Endothelial cell of umbilical vein (primary cell): ENCODE measurements at regions not wholly inside any gene's neighbourhood (a gene's known extent, or its start where the extent isn't known, plus 50 kb on each side); places are given as distances from the start of the nearest gene placed in this dataset.

Experiments used
- CTCF ChIP-seq, 2 donors: IDR thresholded peaks; 1 replicate in 1 of 2; 2 replicates in 1 of 2; pipeline ENCODE4 v1.5.1; 2011; ENCODE audit warnings: low read length in 2 of 2, mild to moderate bottlenecking in 2 of 2, moderate library complexity in 2 of 2, control low read depth in 1 of 2, inconsistent platforms in 1 of 2, low read depth in 1 of 2; ENCODE audit not compliant: insufficient read depth in 1 of 2; ENCODE audit errors: extremely low read depth in 1 of 2
- EZH2 ChIP-seq: IDR thresholded peaks from 2 replicates; pipeline ENCODE4 v1.6.1; 2012; ENCODE audit warnings: borderline replicate concordance, low read depth, mild to moderate bottlenecking, moderate library complexity, low read length, inconsistent platforms; ENCODE audit not compliant: severe bottlenecking
- MYC ChIP-seq: IDR thresholded peaks from one replicate; pipeline ENCODE4 v1.6.1; 2011; ENCODE audit warnings: mild to moderate bottlenecking, low read depth, low read length
- POLR2A ChIP-seq: IDR thresholded peaks from 2 replicates; pipeline ENCODE4 v1.6.1; 2012; ENCODE audit warnings: low read depth, mild to moderate bottlenecking, control low read depth, low read length
- POLR2AphosphoS5 ChIP-seq: IDR thresholded peaks from 2 replicates; pipeline ENCODE4 v1.6.1; 2012; ENCODE audit warnings: low read depth, mild to moderate bottlenecking, control low read depth, low read length, moderate library complexity; ENCODE audit not compliant: insufficient read depth
- TF ChIP-seq, protein P1 (sequence below): IDR thresholded peaks from 2 replicates; pipeline ENCODE4 v1.6.1; 2011; ENCODE audit not compliant: insufficient read depth, insufficient read length

DNA sequence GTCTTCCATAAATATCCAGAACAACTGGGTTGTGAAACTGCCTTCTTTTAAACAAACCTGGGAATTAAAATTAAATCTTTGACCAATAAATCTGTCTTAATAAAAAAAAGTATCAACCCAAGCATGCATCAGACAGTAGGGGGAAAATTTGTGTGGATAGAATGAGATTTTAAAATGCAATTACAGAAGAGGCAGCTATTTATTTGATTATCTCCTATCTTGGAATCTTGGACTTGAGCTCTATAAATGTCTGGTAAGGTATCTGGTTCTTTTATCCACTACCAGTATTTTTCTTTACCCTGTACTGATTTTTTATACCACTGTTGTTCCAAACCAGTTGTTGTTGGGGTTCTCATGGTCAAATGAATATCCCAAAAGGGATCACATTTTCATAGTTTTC is 157.6 kb upstream of the VEPH1 start:
- TF ChIP-seq CTCF (IDR thresholded peaks at IDR 0.05; ENCODE audit: extremely low read depth in 1 of 2, insufficient read depth in 1 of 2, low read depth in 1 of 2, low read length in 2 of 2) (no peak), POLR2A (no peak), EZH2 (no peak), POLR2AphosphoS5 (no peak), MYC (no peak)
- TF ChIP-seq, protein P1, sequence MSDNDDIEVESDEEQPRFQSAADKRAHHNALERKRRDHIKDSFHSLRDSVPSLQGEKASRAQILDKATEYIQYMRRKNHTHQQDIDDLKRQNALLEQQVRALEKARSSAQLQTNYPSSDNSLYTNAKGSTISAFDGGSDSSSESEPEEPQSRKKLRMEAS = no peak
